ENCODE measurements at regions not wholly inside any gene's neighbourhood (a gene's known extent, or its start where the extent isn't known, plus 50 kb on each side); places are given as distances from the start of the nearest gene placed in this dataset.

- Histone ChIP-seq H4K5ac (ENCODE audit: low read length) (no peak overlapping the region), H3K56ac (ENCODE audit: low read length) (no peak overlapping the region), H3K36me3 (ENCODE audit: control insufficient read depth, insufficient read depth, low read length) (no peaks in the 10 kb centered on the region), H2AK5ac (ENCODE audit: low read length) (no peak overlapping the region), H3K79me2 (ENCODE audit: control insufficient read depth, insufficient read depth, low read length) (no peaks in the 10 kb centered on the region), H3K27ac (ENCODE audit: low read depth, low read length) (no peak overlapping the region), H2BK5ac (ENCODE audit: low read length) (no peak overlapping the region), H2BK120ac (ENCODE audit: low read depth, low read length) (no peak overlapping the region), H3K4me2 (ENCODE audit: low read length) (no peak overlapping the region), H4K8ac (ENCODE audit: low read depth, low read length) (no peak overlapping the region), H3K18ac (ENCODE audit: low read length) (no peak overlapping the region), H3K4me3 (ENCODE audit: low read length) (no peak overlapping the region), H3K23ac (ENCODE audit: low read length) (no peak overlapping the region), H3K27me3 (ENCODE audit: insufficient read depth, low read length, poor library complexity) (no peaks in the 10 kb centered on the region), H3K79me1 (ENCODE audit: low read length) (no peaks in the 10 kb centered on the region), H3K4me1 (ENCODE audit: control insufficient read depth, low read depth, low read length) (no peaks in the 10 kb centered on the region), H3K9ac (ENCODE audit: low read length) (no peak overlapping the region), H2BK15ac (replicated peaks; ENCODE audit: low read depth) (no peak overlapping the region), H3K4ac (ENCODE audit: low read depth, low read length) (no peak overlapping the region)
- WGBS (ENCODE audit: extremely low coverage, insufficient coverage, low lambda C conversion rate): no CpG with 5 or more reads among the region's 27 CpGs
- no peak for DNase-seq
These were observed 109.2 kb downstream of the TMEM18 start for GRCh38 chr2:567865-568638.

DNA sequence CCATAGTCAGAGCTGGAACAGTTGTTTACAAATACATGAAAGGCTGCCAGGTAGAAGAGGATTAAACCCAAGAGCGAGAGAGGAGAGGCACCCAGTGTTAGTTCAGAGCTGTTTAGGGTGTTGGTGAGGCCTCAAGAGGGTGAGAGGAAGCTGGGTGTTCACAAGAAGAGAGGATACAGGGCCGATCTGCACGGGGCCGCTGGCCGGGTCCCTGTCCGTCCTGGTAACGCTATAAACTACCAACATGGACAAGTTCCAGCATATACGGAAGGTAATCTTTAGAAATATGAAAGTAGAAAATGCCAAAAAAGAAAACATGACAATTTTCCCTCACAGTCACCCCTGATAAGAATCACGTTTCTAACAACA lies 109.7 kb downstream of the TMEM18 start:
- H3K4ac ChIP-seq (ENCODE audit: low read depth, low read length): no peak overlapping the region
- H3K4me2 ChIP-seq (ENCODE audit: low read length): no peak overlapping the region
- H3K4me3 ChIP-seq (ENCODE audit: low read length): no peak overlapping the region
- no peak overlapping the region for H4K8ac ChIP-seq (ENCODE audit: low read depth, low read length)
- H3K79me1 ChIP-seq (ENCODE audit: low read length): no peaks in the 10 kb centered on the region
- H2BK15ac ChIP-seq (replicated peaks; ENCODE audit: low read depth): no peak overlapping the region
- H3K36me3 ChIP-seq (ENCODE audit: control insufficient read depth, insufficient read depth, low read length): no peaks in the 10 kb centered on the region
- no peak overlapping the region for H2BK5ac ChIP-seq (ENCODE audit: low read length)
- no peaks in the 10 kb centered on the region for H3K79me2 ChIP-seq (ENCODE audit: control insufficient read depth, insufficient read depth, low read length)
- no peak overlapping the region for H4K5ac ChIP-seq (ENCODE audit: low read length)
- no peaks in the 10 kb centered on the region for H3K27me3 ChIP-seq (ENCODE audit: insufficient read depth, low read length, poor library complexity)
- WGBS (ENCODE audit: extremely low coverage, insufficient coverage, low lambda C conversion rate): no CpG with 5 or more reads among the region's 9 CpGs
- no peak for DNase-seq
- no peak overlapping the region for H3K18ac ChIP-seq (ENCODE audit: low read length)
- no peaks in the 10 kb centered on the region for H3K4me1 ChIP-seq (ENCODE audit: control insufficient read depth, low read depth, low read length)
- H2BK120ac ChIP-seq (ENCODE audit: low read depth, low read length): no peak overlapping the region
- H3K27ac ChIP-seq (ENCODE audit: low read depth, low read length): no peak overlapping the region
- no peak overlapping the region for H2AK5ac ChIP-seq (ENCODE audit: low read length)
- H3K9ac ChIP-seq (ENCODE audit: low read length): no peak overlapping the region
- H3K23ac ChIP-seq (ENCODE audit: low read length): no peak overlapping the region
- H3K56ac ChIP-seq (ENCODE audit: low read length): no peak overlapping the region

DNA sequence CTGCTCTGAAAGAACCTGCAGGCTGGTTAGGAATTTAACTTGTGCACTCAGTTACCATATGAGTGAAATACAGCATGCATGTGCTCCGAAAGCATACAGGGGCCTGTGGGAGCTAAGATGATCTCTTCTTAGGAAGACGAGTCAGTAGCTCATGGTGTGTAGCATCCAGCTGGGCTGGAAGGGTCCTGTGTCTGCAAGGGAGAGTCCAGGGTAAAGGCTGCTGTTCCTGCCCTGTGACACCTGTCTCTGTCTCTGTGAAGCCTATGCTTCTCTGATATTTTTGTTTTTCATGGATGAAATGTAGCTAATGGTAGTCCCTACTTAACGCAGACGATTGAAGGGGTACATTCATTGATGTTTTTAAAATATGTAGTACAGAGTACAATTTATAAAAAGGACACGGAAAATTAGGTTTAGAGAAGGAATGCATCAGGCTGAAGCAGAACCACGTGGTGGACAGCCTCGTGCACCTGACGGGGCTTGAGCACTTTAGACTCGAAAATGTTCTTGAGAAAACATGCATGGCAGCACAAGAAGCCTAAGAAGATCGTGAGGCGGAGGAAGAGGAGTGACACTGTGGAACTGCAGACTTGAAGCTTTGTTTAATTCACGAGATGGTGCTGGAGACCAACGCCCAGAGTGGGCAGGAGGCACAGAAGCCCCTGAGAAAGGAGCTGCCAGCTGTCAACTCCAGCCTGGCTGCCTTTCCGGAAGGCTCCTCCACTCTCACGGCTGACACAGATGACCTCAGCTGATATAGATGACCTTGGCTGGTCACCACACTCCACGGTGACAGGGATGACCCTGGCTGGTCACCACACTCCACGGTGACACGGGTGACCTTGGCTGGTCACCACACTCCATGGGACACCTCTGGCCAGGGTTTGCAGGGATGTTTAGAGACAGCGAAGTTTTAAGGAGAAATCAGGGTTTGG lies 110.6 kb downstream of the TMEM18 start:
- no peak overlapping the region for H2BK15ac ChIP-seq (replicated peaks; ENCODE audit: low read depth)
- no peaks in the 10 kb centered on the region for H3K79me2 ChIP-seq (ENCODE audit: control insufficient read depth, insufficient read depth, low read length)
- no peak overlapping the region for H3K56ac ChIP-seq (ENCODE audit: low read length)
- H4K5ac ChIP-seq (ENCODE audit: low read length): no peak overlapping the region
- no peak overlapping the region for H2AK5ac ChIP-seq (ENCODE audit: low read length)
- no peak overlapping the region for H3K18ac ChIP-seq (ENCODE audit: low read length)
- H3K9ac ChIP-seq (ENCODE audit: low read length): no peak overlapping the region
- no peak for DNase-seq
- no peak overlapping the region for H3K27ac ChIP-seq (ENCODE audit: low read depth, low read length)
- H3K27me3 ChIP-seq (ENCODE audit: insufficient read depth, low read length, poor library complexity): no peaks in the 10 kb centered on the region
- no peaks in the 10 kb centered on the region for H3K4me1 ChIP-seq (ENCODE audit: control insufficient read depth, low read depth, low read length)
- no peak overlapping the region for H3K4me2 ChIP-seq (ENCODE audit: low read length)
- no peak overlapping the region for H3K4ac ChIP-seq (ENCODE audit: low read depth, low read length)
- no peak overlapping the region for H3K23ac ChIP-seq (ENCODE audit: low read length)
- H4K8ac ChIP-seq (ENCODE audit: low read depth, low read length): no peak overlapping the region
- H3K79me1 ChIP-seq (ENCODE audit: low read length): no peaks in the 10 kb centered on the region
- H2BK120ac ChIP-seq (ENCODE audit: low read depth, low read length): no peak overlapping the region
- WGBS (ENCODE audit: extremely low coverage, insufficient coverage, low lambda C conversion rate): no CpG with 5 or more reads among the region's 19 CpGs
- H2BK5ac ChIP-seq (ENCODE audit: low read length): no peak overlapping the region
- no peak overlapping the region for H3K4me3 ChIP-seq (ENCODE audit: low read length)
- H3K36me3 ChIP-seq (ENCODE audit: control insufficient read depth, insufficient read depth, low read length): no peaks in the 10 kb centered on the region

GRCh38 chr2:564471-565181 lies 112.6 kb downstream of the TMEM18 start:
- Histone ChIP-seq H3K4ac (ENCODE audit: low read depth, low read length) (no peak overlapping the region), H3K23ac (ENCODE audit: low read length) (no peak overlapping the region), H3K18ac (ENCODE audit: low read length) (no peak overlapping the region), H3K27me3 (ENCODE audit: insufficient read depth, low read length, poor library complexity) (no peaks in the 10 kb centered on the region), H3K4me1 (ENCODE audit: control insufficient read depth, low read depth, low read length) (no peaks in the 10 kb centered on the region), H4K8ac (ENCODE audit: low read depth, low read length) (no peak overlapping the region), H3K36me3 (ENCODE audit: control insufficient read depth, insufficient read depth, low read length) (no peaks in the 10 kb centered on the region), H4K5ac (ENCODE audit: low read length) (no peak overlapping the region), H2BK15ac (replicated peaks; ENCODE audit: low read depth) (no peak overlapping the region), H3K79me2 (ENCODE audit: control insufficient read depth, insufficient read depth, low read length) (no peaks in the 10 kb centered on the region), H3K9ac (ENCODE audit: low read length) (no peak overlapping the region), H2BK120ac (ENCODE audit: low read depth, low read length) (no peak overlapping the region), H2AK5ac (ENCODE audit: low read length) (no peak overlapping the region), H3K56ac (ENCODE audit: low read length) (no peak overlapping the region), H3K79me1 (ENCODE audit: low read length) (no peaks in the 10 kb centered on the region), H2BK5ac (ENCODE audit: low read length) (no peak overlapping the region), H3K4me2 (ENCODE audit: low read length) (no peak overlapping the region), H3K27ac (ENCODE audit: low read depth, low read length) (no peak overlapping the region), H3K4me3 (ENCODE audit: low read length) (no peak overlapping the region)
- DNase-seq: no peak
- WGBS (ENCODE audit: extremely low coverage, insufficient coverage, low lambda C conversion rate): no CpG with 5 or more reads among the region's 19 CpGs

DNA sequence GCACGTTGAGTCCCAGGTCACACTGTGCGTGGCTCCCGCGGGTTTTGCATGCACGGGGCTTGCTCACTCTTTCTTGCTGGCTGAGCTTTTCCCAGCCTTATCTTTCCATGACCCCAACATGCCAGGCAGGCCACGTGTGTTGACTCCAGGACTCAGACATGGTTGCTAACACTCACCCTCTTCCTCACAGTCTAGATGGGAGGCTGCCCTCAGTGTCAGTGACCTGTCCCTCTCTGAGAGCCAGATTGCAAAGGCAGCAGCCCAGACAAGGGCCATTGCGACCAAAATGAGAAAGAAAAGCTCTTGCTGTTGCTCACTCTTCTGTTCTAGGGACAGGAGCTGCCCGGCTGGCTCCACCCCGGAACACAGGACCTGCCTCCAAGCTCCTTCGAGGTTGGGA lies 113.7 kb downstream of the TMEM18 start:
- Histone ChIP-seq H2BK15ac (replicated peaks; ENCODE audit: low read depth) (no peak overlapping the region), H3K79me1 (ENCODE audit: low read length) (no peaks in the 10 kb centered on the region), H3K23ac (ENCODE audit: low read length) (no peak overlapping the region), H3K18ac (ENCODE audit: low read length) (no peak overlapping the region), H2BK5ac (ENCODE audit: low read length) (no peak overlapping the region), H3K4me2 (ENCODE audit: low read length) (no peak overlapping the region), H3K9ac (ENCODE audit: low read length) (no peak overlapping the region), H3K4ac (ENCODE audit: low read depth, low read length) (no peak overlapping the region), H2BK120ac (ENCODE audit: low read depth, low read length) (no peak overlapping the region), H3K4me1 (ENCODE audit: control insufficient read depth, low read depth, low read length) (no peaks in the 10 kb centered on the region), H3K36me3 (ENCODE audit: control insufficient read depth, insufficient read depth, low read length) (no peaks in the 10 kb centered on the region), H3K27ac (ENCODE audit: low read depth, low read length) (no peak overlapping the region), H2AK5ac (ENCODE audit: low read length) (no peak overlapping the region), H4K5ac (ENCODE audit: low read length) (no peak overlapping the region), H3K79me2 (ENCODE audit: control insufficient read depth, insufficient read depth, low read length) (no peaks in the 10 kb centered on the region), H4K8ac (ENCODE audit: low read depth, low read length) (no peak overlapping the region), H3K27me3 (ENCODE audit: insufficient read depth, low read length, poor library complexity) (no peaks in the 10 kb centered on the region), H3K4me3 (ENCODE audit: low read length) (no peak overlapping the region), H3K56ac (ENCODE audit: low read length) (no peak overlapping the region)
- no CpG with 5 or more reads among the region's 10 CpGs for WGBS (ENCODE audit: extremely low coverage, insufficient coverage, low lambda C conversion rate)
- no peak for DNase-seq

Measured in mesendoderm (in vitro differentiated cells).